Right renal pelvis (tissue), 4 donors: ENCODE measurements at regions not wholly inside any gene's neighbourhood (a gene's known extent, or its start where the extent isn't known, plus 50 kb on each side); places are given as distances from the start of the nearest gene placed in this dataset.

Experiments
- DNase-seq, 4 donors: peaks; one replicate each; pipeline ENCODE4 v3.0.0-alpha.2; 2013; ENCODE audit warnings: low read depth in 4 of 4, low spot score in 3 of 4, missing footprints in 1 of 4

DNA sequence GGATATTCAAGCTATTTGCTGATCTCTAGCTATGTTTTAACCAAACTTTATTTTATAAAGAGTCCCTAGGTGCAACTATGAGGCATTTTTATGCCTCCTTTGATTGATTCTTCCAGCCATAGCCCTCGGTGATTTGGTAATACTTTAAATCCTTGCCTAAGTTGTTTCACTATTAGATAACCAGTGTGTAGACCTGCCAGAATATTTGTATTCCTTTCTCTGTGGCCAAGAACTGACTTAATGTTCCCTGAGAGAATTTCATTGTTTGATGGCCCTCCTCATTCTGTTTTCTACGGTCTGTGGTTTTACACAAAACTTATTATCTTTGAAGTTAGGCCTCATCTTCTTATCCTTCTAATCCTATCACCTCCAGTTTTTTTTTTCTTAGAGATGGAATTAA is 109.7 kb upstream of the MDGA2 start:
- no peak for DNase-seq

DNA sequence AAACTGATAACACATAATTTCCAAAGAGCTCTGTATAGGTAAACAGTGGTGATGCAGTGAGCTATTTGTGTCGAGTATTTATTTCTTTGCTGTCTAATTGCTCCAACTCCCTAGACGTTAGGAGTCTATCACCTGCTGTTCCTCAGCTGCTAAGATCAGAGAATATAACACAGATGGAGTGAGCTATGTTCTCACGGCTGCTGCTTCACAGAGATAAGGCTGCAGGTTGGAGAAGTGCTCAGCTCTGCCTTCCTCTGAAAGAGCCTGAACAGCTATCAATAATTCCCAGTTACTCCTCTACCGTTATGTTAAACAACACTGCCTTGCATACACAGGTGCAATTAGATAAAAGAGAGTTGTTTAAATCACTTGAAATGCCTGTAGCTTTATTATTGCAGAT is 103.2 kb upstream of the MDGA2 start:
- no peak for DNase-seq

DNA sequence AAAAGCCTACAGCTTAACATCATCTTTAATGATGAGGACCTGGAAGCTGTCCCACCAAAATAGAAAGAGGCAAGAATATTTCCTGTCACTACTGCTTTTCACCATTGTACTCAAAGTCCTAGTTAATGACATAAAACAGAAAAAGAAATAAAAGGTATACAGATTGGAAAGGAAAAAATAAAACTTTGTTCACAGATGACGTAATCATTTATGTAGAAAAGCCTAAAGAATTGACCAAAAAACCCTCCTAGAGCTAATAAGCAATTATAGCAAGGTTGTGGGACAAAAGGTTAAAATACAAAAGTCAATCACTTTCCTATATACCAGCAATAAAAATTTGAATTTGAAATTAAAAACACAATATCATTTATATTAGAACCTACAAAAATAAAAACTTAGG is 97.2 kb upstream of the MDGA2 start:
- no peak for DNase-seq

DNA sequence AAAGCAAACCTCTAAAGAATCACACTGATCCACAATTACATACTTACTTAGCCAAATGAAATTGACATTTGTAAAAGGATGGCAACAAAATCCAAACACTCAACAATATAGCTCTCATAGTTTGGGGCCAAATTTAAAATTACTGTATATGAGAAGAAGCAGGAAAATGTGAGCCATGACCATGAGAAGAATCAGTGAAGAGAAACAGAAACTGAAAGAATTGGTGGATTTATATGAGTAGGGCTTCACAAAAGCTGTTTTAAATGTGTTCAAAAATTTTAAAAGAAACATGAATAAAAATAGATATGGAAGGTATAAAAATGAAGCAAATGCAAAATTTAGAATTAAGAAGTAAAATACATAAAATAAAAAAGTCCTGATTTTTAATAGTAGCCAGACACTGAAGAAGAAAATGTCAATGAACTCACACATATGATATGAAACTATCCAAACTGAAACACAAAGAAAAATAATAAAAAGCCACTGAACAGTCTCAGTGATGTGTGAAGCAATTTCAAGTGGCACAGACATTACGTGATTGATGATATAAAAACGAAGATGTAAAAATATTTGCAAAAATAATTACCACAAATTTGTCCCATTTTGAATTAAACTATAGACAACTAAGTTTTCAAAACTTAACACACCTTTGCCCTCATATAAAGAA is 87.9 kb upstream of the MDGA2 start:
- no peak for DNase-seq

DNA sequence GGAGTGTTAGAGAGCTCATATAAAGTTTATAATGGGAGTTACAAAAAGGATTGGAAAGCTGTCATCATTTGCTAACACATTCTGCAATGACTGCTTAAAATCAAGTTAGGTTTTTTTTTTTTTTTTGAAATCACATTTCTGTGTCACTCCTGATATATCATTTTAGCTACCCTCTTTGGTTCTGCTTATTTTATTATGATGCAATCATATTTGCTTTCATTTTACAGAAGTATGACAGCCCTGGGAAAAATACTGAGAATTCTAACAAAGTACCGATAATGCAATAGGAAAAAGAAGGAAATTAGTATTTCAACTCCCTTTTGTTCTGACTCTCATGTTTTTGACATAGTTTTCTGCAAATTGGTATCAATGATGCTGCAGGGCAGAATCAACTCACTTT is 71.6 kb upstream of the MDGA2 start:
- DNase-seq = no peak

DNA sequence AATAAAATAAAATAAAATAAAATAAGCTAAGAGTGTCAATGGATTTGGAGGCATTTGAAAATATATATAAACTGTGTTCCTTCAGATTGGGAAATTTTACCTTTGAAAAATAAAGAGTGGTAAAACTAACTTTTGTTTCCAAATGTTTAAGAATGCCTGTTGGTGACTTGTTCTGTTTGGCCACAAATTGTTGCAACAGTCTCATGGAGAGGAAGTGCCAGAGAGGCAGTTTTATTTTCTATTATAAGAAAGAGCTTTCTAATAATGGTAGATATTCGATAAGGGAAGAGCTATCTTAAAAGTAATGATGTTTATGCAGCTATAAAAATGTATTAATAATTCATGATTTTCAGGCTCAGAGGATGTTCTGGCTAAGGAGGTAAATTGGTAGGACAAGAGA is 68.8 kb upstream of the MDGA2 start:
- DNase-seq = no peak

DNA sequence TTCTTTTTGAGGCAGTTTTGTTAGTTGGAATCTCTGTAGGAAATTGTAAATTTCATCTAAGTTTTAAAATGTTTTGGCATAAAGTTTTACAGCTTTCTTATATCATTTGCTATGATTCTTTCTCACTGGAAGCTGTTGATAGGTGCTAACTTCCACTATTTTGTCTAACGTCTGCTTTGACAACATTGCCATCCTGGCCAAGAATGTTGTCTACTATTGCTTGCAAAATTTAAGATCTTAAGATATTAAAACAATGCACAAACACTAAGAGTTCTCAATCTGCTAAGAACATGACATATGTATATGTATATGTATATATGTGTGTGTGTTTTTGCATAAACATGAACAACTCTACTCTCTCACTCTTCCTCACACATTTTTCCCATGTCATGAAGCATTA is 64.1 kb upstream of the MDGA2 start:
- no peak for DNase-seq

DNA sequence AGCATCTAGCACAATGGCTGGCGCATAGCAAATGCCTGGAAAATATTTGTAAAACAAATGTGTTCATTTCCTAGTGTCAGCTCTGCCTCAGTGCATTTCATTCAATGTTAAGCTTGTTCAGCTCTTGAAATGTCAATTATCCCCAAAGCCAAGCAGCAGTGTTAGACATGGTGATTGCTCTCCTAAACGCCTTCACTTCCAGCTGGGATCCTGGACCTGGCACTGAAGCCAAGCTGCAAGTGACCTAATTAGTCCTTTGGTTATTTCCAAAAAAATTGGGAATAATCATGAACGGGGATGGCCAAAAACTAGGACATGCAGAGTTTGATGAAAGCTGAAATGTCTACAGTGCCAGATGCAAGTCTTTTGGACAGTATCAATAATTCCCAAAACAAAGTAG is 54.9 kb upstream of the MDGA2 start:
- no peak for DNase-seq
